Kidney epithelial cell (primary cell): ENCODE measurements at regions not wholly inside any gene's neighbourhood (a gene's known extent, or its start where the extent isn't known, plus 50 kb on each side); places are given as distances from the start of the nearest gene placed in this dataset.
A peak's percentile ranks its signal among the peaks of the same experiment; 100 is the strongest.

ENCODE experiments used
- DNase-seq: peaks from one replicate; pipeline ENCODE4 v3.0.0-alpha.2; 2010; ENCODE audit warnings: low read depth
- H3K27me3 ChIP-seq: 2 replicates; pipeline ENCODE4 v1.6.0; 2011; ENCODE audit warnings: low read length; ENCODE audit not compliant: control insufficient read depth, insufficient read depth
- H3K36me3 ChIP-seq: 2 replicates; pipeline ENCODE4 v1.5.1; 2011; ENCODE audit warnings: low read length; ENCODE audit not compliant: control insufficient read depth, insufficient read depth
- H3K4me3 ChIP-seq: 2 replicates; pipeline ENCODE4 v1.5.1; 2011; ENCODE audit warnings: low read depth, mild to moderate bottlenecking, control low read depth, low read length
- CTCF ChIP-seq: IDR thresholded peaks from 2 replicates; pipeline ENCODE4 v1.5.1; 2011; ENCODE audit warnings: mild to moderate bottlenecking, moderate library complexity, low read length, control low read depth, inconsistent platforms; ENCODE audit not compliant: insufficient read depth, poor library complexity, severe bottlenecking

- Histone ChIP-seq H3K4me3 (no peak overlapping the region), H3K36me3 (no peaks in the 10 kb centered on the region), H3K27me3 (no peaks in the 10 kb centered on the region)
- no peak for TF ChIP-seq CTCF
- no peak for DNase-seq
Observed at GRCh38 chr2:81002906-81003305, 698.4 kb upstream of the LRRTM1 start.

GRCh38 chr2:80987466-80987865 lies 682.9 kb upstream of the LRRTM1 start:
- no peak for DNase-seq
- TF ChIP-seq CTCF, result no peak
- no peaks in the 10 kb centered on the region for H3K36me3 ChIP-seq
- H3K27me3 ChIP-seq, result no peaks in the 10 kb centered on the region
- H3K4me3 ChIP-seq, result no peak overlapping the region

GRCh38 chr2:80969900-80970299 lies 665.3 kb upstream of the LRRTM1 start:
- no peaks in the 10 kb centered on the region for H3K36me3 ChIP-seq
- no peak for DNase-seq
- H3K27me3 ChIP-seq, result no peaks in the 10 kb centered on the region
- no peak for TF ChIP-seq CTCF
- no peak overlapping the region for H3K4me3 ChIP-seq

GRCh38 chr2:80968450-80968849 lies 663.9 kb upstream of the LRRTM1 start:
- no peaks in the 10 kb centered on the region for H3K36me3 ChIP-seq
- H3K27me3 ChIP-seq, result no peaks in the 10 kb centered on the region
- no peak for TF ChIP-seq CTCF
- DNase-seq, result no peak
- no peak overlapping the region for H3K4me3 ChIP-seq

- peak; percentile 25 for DNase-seq
- no peak for TF ChIP-seq CTCF
- H3K36me3 ChIP-seq, result no peaks in the 10 kb centered on the region
- no peak overlapping the region for H3K4me3 ChIP-seq
- no peaks in the 10 kb centered on the region for H3K27me3 ChIP-seq
Observed at GRCh38 chr2:80947601-80948130, 643.1 kb upstream of the LRRTM1 start.

GRCh38 chr2:80943487-80943886 lies 638.9 kb upstream of the LRRTM1 start:
- H3K27me3 ChIP-seq, result no peaks in the 10 kb centered on the region
- no peak overlapping the region for H3K4me3 ChIP-seq

More at GRCh38 chr2:80943487-80943886, 638.9 kb upstream of the LRRTM1 start:
- H3K36me3 ChIP-seq, result no peaks in the 10 kb centered on the region
- no peak for TF ChIP-seq CTCF
- DNase-seq, result no peak
